GM12878 (cell line): ENCODE measurements at regions not wholly inside any gene's neighbourhood (a gene's known extent, or its start where the extent isn't known, plus 50 kb on each side); places are given as distances from the start of the nearest gene placed in this dataset.

Experiments
- CEBPB ChIP-seq, 2 experiments: fragments of 150-350 bp in 1 of 2; IDR thresholded peaks; 2 replicates each; pipeline ENCODE4 v1.6.1; 2012 to 2014; ENCODE audit warnings: low read depth in 2 of 2, low read length in 2 of 2, borderline replicate concordance in 1 of 2, inconsistent platforms in 1 of 2
- CHD1 ChIP-seq: IDR thresholded peaks from 2 replicates; pipeline ENCODE4 v1.6.1; 2012; ENCODE audit warnings: low read depth, low read length, improper control_type of control experiment
- E2F8 ChIP-seq: fragments of 450-650 bp; IDR thresholded peaks from 2 replicates; pipeline ENCODE4 v1.6.1; 2018; ENCODE audit warnings: mild to moderate bottlenecking, low read depth, moderate library complexity; ENCODE audit not compliant: partially characterized antibody
- EED ChIP-seq: sonication (generic); IDR thresholded peaks from 2 replicates; pipeline ENCODE4 v1.6.1; 2016; ENCODE audit warnings: antibody characterized with exemption, low read depth
- ESRRA ChIP-seq: IDR thresholded peaks from 2 replicates; pipeline ENCODE4 v1.6.1; 2012; ENCODE audit warnings: mild to moderate bottlenecking, low read length, improper control_type of control experiment
- HDGF ChIP-seq: fragments of 450-650 bp; IDR thresholded peaks from 2 replicates; pipeline ENCODE4 v1.6.1; 2016; ENCODE audit warnings: antibody characterized with exemption
- NKRF ChIP-seq: fragments of 450-650 bp; conservative IDR thresholded peaks from 2 replicates; pipeline ENCODE4 v1.6.1; 2017; ENCODE audit warnings: mild to moderate bottlenecking, moderate library complexity
- RCOR1 ChIP-seq: conservative IDR thresholded peaks from 2 replicates; pipeline ENCODE4 v1.6.1; 2012; ENCODE audit warnings: low read depth, low read length, improper control_type of control experiment

- TF ChIP-seq E2F8 (no peak), RCOR1 (no peak), EED (no peak), CHD1 (no peak), ESRRA (no peak), NKRF (no peak), HDGF (no peak), CEBPB (IDR thresholded peaks at IDR 0.05; ENCODE audit: borderline replicate concordance in 1 of 2, low read depth in 2 of 2, low read length in 2 of 2) (no peak)
These were observed 204.8 kb upstream of the SESN3 start (continued) for GRCh38 chr11:95435628-95436353.
